ENCODE measurements at regions not wholly inside any gene's neighbourhood (a gene's known extent, or its start where the extent isn't known, plus 50 kb on each side); places are given as distances from the start of the nearest gene placed in this dataset.

- TF ChIP-seq YY1 (IDR thresholded peaks at IDR 0.05; ENCODE audit: insufficient read depth, insufficient read length) (no peak), ZNF274 (IDR thresholded peaks at IDR 0.05; ENCODE audit: low read depth, low read length) (no peak), SUZ12 (IDR thresholded peaks at IDR 0.05; ENCODE audit: extremely low read depth, insufficient read depth, insufficient read length) (no peak)
- H3K9me3 ChIP-seq (ENCODE audit: insufficient read depth, low read length): no peaks in the 10 kb centered on the region
- DNase-seq (ENCODE audit: low read depth, low spot score): no peak
- H3K27me3 ChIP-seq (ENCODE audit: insufficient read depth, insufficient read length): no peaks in the 10 kb centered on the region
- no peaks in the 10 kb centered on the region for H3K4me1 ChIP-seq (ENCODE audit: insufficient read depth, insufficient read length)
- no peaks in the 10 kb centered on the region for H3K36me3 ChIP-seq (ENCODE audit: insufficient read depth, insufficient read length, low read length)
- H3K4me3 ChIP-seq (ENCODE audit: insufficient read length, low read depth): no peak overlapping the region
- H3K9ac ChIP-seq (ENCODE audit: insufficient read length, low read depth): no peak overlapping the region
Observed at GRCh38 chr7:142542942-142543341, 206.3 kb upstream of the PRSS1 start.

DNA sequence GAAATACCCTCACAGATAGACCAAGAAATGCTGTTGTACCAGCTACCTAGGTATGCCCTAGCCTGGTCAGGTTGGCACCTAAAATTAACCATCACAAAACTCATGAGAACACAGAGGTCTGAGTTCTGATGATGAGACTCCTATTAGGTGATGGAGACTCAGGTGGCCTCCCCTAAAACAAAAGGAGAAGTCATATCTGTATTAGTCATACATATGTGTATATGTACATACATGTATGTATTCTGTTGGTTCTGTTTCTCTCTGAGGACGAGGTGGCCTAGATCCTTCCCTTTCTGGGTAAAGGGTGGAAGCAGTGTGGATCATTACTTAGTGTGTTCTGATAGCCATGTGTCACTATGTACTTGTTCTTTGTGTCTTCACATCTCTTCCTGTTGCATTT, 207.2 kb upstream of the PRSS1 start:
- H3K27me3 ChIP-seq (ENCODE audit: insufficient read depth, insufficient read length): no peaks in the 10 kb centered on the region
- H3K9ac ChIP-seq (ENCODE audit: insufficient read length, low read depth): no peak overlapping the region
- H3K9me3 ChIP-seq (ENCODE audit: insufficient read depth, low read length): no peaks in the 10 kb centered on the region
- TF ChIP-seq YY1 (IDR thresholded peaks at IDR 0.05; ENCODE audit: insufficient read depth, insufficient read length) (no peak), SUZ12 (IDR thresholded peaks at IDR 0.05; ENCODE audit: extremely low read depth, insufficient read depth, insufficient read length) (no peak), ZNF274 (IDR thresholded peaks at IDR 0.05; ENCODE audit: low read depth, low read length) (no peak)
- H3K4me3 ChIP-seq (ENCODE audit: insufficient read length, low read depth): no peak overlapping the region
- H3K36me3 ChIP-seq (ENCODE audit: insufficient read depth, insufficient read length, low read length): no peaks in the 10 kb centered on the region
- DNase-seq (ENCODE audit: low read depth, low spot score): no peak
- H3K4me1 ChIP-seq (ENCODE audit: insufficient read depth, insufficient read length): no peaks in the 10 kb centered on the region

- Histone ChIP-seq H3K9me3 (ENCODE audit: insufficient read depth, low read length) (no peaks in the 10 kb centered on the region), H3K4me3 (ENCODE audit: insufficient read length, low read depth) (no peak overlapping the region), H3K4me1 (ENCODE audit: insufficient read depth, insufficient read length) (no peaks in the 10 kb centered on the region), H3K36me3 (ENCODE audit: insufficient read depth, insufficient read length, low read length) (no peaks in the 10 kb centered on the region), H3K27me3 (ENCODE audit: insufficient read depth, insufficient read length) (peaks cover 5% of the 10 kb centered on the region), H3K9ac (ENCODE audit: insufficient read length, low read depth) (no peak overlapping the region)
- no peak for TF ChIP-seq SUZ12 (IDR thresholded peaks at IDR 0.05; ENCODE audit: extremely low read depth, insufficient read depth, insufficient read length)
- TF ChIP-seq YY1 (IDR thresholded peaks at IDR 0.05; ENCODE audit: insufficient read depth, insufficient read length): no peak
- TF ChIP-seq ZNF274 (IDR thresholded peaks at IDR 0.05; ENCODE audit: low read depth, low read length): no peak
- no peak for DNase-seq (ENCODE audit: low read depth, low spot score)
Observed at GRCh38 chr7:142540371-142540770, 208.9 kb upstream of the PRSS1 start.

- H3K9me3 ChIP-seq (ENCODE audit: insufficient read depth, low read length): no peaks in the 10 kb centered on the region
- TF ChIP-seq YY1 (IDR thresholded peaks at IDR 0.05; ENCODE audit: insufficient read depth, insufficient read length) (no peak), SUZ12 (IDR thresholded peaks at IDR 0.05; ENCODE audit: extremely low read depth, insufficient read depth, insufficient read length) (no peak), ZNF274 (IDR thresholded peaks at IDR 0.05; ENCODE audit: low read depth, low read length) (no peak)
- no peaks in the 10 kb centered on the region for H3K36me3 ChIP-seq (ENCODE audit: insufficient read depth, insufficient read length, low read length)
- no peak overlapping the region for H3K9ac ChIP-seq (ENCODE audit: insufficient read length, low read depth)
- no peak overlapping the region for H3K4me3 ChIP-seq (ENCODE audit: insufficient read length, low read depth)
- DNase-seq (ENCODE audit: low read depth, low spot score): no peak
- peaks cover 7% of the 10 kb centered on the region for H3K27me3 ChIP-seq (ENCODE audit: insufficient read depth, insufficient read length)
- H3K4me1 ChIP-seq (ENCODE audit: insufficient read depth, insufficient read length): no peaks in the 10 kb centered on the region
Observed at GRCh38 chr7:142539901-142540300, 209.4 kb upstream of the PRSS1 start.

GRCh38 chr7:142537760-142538159, 211.5 kb upstream of the PRSS1 start:
- Histone ChIP-seq H3K36me3 (ENCODE audit: insufficient read depth, insufficient read length, low read length) (no peaks in the 10 kb centered on the region), H3K4me3 (ENCODE audit: insufficient read length, low read depth) (no peak overlapping the region), H3K9me3 (ENCODE audit: insufficient read depth, low read length) (no peaks in the 10 kb centered on the region), H3K4me1 (ENCODE audit: insufficient read depth, insufficient read length) (no peaks in the 10 kb centered on the region), H3K9ac (ENCODE audit: insufficient read length, low read depth) (no peak overlapping the region), H3K27me3 (ENCODE audit: insufficient read depth, insufficient read length) (peaks cover 7% of the 10 kb centered on the region)
- TF ChIP-seq YY1 (IDR thresholded peaks at IDR 0.05; ENCODE audit: insufficient read depth, insufficient read length) (no peak), ZNF274 (IDR thresholded peaks at IDR 0.05; ENCODE audit: low read depth, low read length) (no peak), SUZ12 (IDR thresholded peaks at IDR 0.05; ENCODE audit: extremely low read depth, insufficient read depth, insufficient read length) (no peak)
- DNase-seq (ENCODE audit: low read depth, low spot score): no peak

GRCh38 chr7:142535123-142535779, 214.0 kb upstream of the PRSS1 start:
- peak; percentile 77 for DNase-seq (ENCODE audit: low read depth, low spot score)
- TF ChIP-seq SUZ12 (IDR thresholded peaks at IDR 0.05; ENCODE audit: extremely low read depth, insufficient read depth, insufficient read length): no peak
- TF ChIP-seq YY1 (IDR thresholded peaks at IDR 0.05; ENCODE audit: insufficient read depth, insufficient read length): no peak
- TF ChIP-seq ZNF274 (IDR thresholded peaks at IDR 0.05; ENCODE audit: low read depth, low read length): no peak
- Histone ChIP-seq H3K27me3 (ENCODE audit: insufficient read depth, insufficient read length) (peaks cover 7% of the 10 kb centered on the region), H3K9me3 (ENCODE audit: insufficient read depth, low read length) (no peaks in the 10 kb centered on the region), H3K36me3 (ENCODE audit: insufficient read depth, insufficient read length, low read length) (no peaks in the 10 kb centered on the region), H3K4me1 (ENCODE audit: insufficient read depth, insufficient read length) (no peaks in the 10 kb centered on the region), H3K9ac (ENCODE audit: insufficient read length, low read depth) (no peak overlapping the region), H3K4me3 (ENCODE audit: insufficient read length, low read depth) (no peak overlapping the region)

DNA sequence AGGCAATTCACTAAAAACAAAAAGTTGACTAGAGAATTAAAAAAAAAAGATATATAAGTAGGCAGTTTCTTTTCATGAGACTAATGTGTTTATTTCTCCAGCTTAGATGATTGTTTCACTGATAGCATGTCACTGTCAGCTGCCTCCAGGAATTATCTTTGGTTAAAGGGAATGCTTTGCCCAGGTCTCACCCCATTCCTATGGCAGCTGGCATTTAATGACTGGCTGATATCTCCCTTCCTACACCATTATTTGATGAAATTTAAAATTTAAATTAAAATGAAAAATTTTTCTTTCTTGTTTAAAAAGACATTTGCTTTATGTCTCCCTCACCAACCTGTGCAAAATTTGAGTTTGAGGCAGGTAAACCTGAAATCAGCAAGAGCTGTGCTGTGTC, 214.5 kb upstream of the PRSS1 start:
- TF ChIP-seq SUZ12 (IDR thresholded peaks at IDR 0.05; ENCODE audit: extremely low read depth, insufficient read depth, insufficient read length) (no peak), YY1 (IDR thresholded peaks at IDR 0.05; ENCODE audit: insufficient read depth, insufficient read length) (no peak), ZNF274 (IDR thresholded peaks at IDR 0.05; ENCODE audit: low read depth, low read length) (no peak)
- peaks cover 7% of the 10 kb centered on the region for H3K27me3 ChIP-seq (ENCODE audit: insufficient read depth, insufficient read length)
- H3K9me3 ChIP-seq (ENCODE audit: insufficient read depth, low read length): no peaks in the 10 kb centered on the region
- DNase-seq (ENCODE audit: low read depth, low spot score): no peak
- no peaks in the 10 kb centered on the region for H3K4me1 ChIP-seq (ENCODE audit: insufficient read depth, insufficient read length)
- no peak overlapping the region for H3K9ac ChIP-seq (ENCODE audit: insufficient read length, low read depth)
- H3K36me3 ChIP-seq (ENCODE audit: insufficient read depth, insufficient read length, low read length): no peaks in the 10 kb centered on the region
- H3K4me3 ChIP-seq (ENCODE audit: insufficient read length, low read depth): no peak overlapping the region
